HG02852 (cell line): ENCODE measurements at regions not wholly inside any gene's neighbourhood (a gene's known extent, or its start where the extent isn't known, plus 50 kb on each side); places are given as distances from the start of the nearest gene placed in this dataset.

Source experiments
- ATAC-seq: cut with Tn5 transposase; IDR thresholded peaks from one replicate; pipeline ENCODE4 v1.9.1; 2021; ENCODE audit warnings: mild to moderate bottlenecking, moderate library complexity; ENCODE audit not compliant: unreplicated experiment

DNA sequence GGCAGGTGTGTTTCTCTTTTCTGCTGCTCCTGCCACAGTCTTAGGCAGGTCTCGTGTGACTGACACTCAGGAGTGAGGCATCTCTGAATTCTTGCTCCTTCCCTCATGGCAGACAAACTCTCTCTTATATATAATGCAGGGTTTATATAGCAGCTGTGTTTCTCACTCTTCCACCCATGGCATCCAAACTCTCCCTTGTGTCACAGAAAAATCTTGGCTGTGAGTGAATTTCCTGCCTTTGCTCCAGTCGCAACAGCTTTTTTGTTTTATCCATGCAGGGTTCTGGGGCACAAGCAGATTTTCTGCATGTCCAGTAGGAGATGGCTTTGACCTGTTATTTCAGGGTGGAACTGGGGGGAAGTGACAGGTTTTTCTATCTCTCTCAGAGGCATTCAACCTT lies 1275.5 kb downstream of the ADGRL3 start:
- no peak for ATAC-seq

DNA sequence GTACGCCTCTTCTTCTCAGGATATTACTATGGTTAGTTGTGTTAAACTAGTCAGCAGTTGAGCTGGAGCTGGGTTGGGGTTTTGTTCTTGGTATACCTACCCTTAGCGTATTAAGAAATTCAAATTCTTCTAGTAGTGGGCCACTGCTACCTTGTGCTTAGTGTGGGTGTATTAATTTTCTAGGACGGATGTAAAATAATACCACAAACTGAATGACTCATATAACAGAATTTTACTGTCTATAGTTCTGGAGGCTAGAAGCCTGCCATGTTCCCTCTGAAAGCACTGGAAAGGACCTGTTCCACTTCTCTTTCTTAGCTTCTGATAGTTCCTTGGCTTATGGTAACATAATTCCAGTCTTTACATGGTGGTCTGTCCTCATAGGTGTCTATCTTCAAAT lies 1274.7 kb downstream of the ADGRL3 start:
- no peak for ATAC-seq

DNA sequence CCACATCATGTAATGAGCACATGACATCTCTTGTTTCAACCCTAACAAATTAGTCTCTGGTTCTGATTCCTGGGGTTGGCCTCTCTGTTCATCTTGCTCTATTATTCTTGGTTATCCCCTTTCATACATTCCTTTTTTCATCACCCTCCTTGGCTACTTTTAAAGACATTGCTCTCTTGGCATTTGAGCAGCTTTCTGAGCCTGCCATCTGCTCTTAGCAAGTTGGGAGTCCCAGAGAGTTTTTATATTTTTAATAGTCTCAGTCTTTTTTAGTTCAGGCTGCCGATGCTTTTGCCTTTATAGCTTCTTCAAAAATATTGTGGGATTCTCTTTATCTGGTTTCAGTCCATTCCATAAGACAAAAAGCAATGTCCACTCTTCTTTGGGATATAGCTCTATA lies 1270.9 kb downstream of the ADGRL3 start:
- ATAC-seq, result no peak

DNA sequence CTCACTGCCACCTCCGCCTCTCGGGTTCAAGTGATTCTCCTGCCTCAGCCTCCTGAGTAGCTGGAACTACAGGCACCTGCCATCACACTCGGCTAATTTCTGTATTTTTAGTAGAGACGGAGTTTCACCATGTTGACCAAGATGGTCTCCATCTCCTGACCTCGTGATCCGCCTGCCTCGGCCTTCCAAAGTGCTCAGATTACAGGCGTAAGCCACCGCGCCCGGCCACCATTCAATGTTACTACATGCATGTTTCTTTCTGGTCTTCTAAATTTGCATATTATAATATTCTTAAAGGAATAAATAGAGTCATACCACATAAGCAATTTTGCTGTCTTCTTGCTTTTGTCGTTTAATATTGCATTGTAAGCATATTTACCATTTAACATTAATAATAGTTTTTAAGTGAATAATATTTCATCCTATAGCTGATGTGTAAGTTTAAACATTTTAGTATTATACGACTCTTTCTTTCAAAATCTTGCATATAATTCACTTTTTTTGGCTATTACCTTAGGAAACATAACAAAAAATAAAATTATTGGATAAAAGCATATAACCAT lies 1270.4 kb downstream of the ADGRL3 start:
- ATAC-seq, result no peak

DNA sequence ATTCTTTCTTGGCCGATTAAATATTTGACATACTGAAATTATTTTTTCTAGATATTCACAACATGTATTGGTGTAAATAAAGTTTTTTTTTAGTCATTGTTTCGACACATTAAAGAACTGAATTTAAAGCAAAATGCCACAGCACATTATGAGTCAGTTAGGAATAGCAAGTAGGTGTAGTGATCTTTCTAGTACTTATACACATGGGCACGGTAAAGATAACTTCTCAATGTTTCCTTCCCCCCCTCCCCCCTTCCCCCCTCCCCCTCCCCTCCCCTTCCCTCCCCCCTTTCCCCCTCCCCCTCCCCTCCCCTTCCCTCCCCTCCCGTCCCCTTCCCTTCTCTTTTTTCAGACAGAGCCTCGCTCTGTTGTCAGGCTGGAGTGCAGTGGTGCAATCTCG lies 1269.9 kb downstream of the ADGRL3 start:
- ATAC-seq, result no peak

DNA sequence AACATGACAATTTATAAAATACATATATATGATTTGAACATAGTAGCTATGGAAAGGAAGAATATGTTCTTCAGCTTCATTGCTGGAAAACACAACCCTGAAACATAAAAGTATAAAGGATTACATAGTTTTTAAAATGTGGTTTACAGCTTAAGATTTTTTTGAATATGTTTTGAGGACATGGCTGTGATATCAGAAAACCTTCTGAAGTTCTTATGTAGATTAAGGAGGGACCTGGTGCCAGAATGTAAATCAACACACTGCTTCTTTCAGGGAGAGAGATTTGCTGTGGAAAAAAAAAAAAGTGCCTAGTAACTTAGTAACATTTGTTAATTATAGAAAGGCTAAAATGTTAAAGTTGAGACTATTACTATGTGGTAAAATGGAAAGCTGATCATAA lies 1261.8 kb downstream of the ADGRL3 start:
- ATAC-seq, result no peak

DNA sequence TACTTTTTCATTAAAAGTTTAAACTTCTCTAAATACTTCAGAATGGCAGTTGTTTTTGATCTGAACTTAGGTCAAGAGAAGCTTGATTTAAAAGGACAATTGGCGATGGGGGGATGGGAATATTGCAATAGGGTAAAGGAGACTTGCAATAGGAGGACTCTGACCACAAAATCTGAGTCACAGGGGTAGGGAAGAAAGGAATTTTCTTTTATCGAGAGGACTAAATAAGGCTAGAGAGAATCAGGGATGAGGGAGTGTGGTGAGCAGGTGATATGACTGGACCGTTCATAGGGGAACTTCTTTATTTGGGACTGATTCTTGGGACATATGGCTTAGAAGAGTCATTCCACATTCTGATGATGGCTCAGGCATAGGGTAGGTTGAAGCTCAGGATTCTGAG lies 1260.2 kb downstream of the ADGRL3 start:
- no peak for ATAC-seq

DNA sequence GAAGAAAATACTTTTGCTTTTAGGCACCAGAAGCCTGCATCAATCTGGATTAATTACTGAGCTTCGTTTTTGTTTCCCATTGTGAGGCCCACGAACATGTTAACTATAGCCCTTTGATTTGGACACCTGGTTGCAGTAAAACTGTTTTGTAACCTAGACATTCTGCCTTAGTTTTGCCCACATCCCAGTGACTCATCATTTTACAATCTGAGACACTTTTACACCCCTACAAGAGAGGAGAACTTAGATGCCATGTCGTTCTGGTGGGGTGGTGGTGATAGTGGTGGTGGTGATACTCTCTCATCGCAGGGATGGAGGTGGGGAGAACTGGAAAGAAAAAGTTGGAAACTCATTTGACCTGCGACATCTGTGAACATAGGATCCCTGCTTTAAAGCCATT lies 1257.2 kb downstream of the ADGRL3 start:
- no peak for ATAC-seq

DNA sequence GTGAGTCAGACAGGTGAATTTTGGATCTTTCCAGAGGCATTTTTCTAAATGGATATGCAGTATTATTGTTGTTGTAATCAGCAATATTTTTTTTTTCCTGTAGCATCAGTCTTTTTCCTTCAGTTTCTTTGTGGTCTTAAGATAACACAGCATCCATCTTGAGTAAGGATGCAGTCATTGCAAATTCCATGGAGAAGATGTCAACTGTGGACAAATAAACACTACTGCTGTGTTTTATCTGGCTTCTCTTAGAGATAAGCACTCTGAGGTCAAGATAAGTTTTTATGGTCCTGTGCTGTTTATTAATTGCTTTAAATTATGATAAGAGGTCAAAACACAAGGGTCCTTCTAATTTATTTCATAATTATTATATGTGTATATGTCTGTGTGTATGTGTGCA lies 1255.7 kb downstream of the ADGRL3 start:
- no peak for ATAC-seq

DNA sequence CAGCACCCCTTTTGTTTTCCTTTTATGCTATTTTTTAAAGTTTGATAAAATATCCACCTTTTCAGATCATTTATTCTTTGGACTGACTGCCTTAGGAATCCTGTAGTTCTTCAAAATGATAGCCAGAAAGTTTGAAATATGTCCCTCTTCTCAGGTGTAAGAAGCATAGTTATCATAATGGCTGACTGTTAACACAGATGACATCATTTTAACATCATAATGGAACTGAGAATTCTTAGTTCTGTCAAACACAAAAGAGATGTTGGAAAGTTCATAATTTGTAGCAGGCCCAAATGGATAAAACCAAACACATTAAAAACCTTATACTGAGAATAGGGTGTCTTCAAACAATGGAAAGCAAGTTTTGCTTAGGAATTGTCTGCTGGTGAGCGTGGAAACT lies 1254.4 kb downstream of the ADGRL3 start:
- no peak for ATAC-seq

DNA sequence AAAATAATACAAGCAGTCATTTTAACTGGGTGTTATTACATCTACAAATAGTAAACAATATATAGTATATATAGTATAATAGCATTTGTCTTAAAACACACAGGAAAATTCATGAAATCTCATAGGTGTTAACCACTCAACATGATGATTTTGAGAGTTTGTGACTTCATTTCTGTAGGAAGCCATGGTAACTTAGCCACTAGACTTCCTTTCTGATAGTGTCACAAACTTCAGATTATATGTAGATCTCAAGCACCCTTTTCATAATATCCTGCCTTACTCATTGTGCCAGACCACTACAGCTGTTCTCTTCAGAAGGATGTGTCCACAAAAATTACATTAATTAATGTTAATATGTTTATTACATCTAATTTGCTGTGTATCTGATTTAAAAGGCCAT lies 1250.6 kb downstream of the ADGRL3 start:
- ATAC-seq, result no peak

DNA sequence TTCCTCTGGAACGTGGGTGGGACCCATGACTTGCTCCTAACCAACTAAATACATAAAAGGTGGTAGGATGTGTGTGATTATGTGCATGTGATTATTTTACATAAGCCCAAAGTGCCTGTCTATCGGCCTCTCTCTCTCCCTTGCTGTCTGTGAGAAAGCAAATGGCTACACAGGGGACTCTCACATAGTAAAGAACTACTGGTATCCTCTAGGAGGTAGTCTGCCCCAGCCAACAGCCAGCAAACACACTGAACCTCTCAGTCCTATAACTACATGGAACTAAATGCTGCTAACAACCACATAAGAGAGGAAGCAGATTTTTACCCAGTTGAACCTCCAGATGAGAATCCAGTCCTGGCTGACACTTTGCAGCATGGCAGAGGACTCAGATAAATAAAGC lies 1249.4 kb downstream of the ADGRL3 start:
- ATAC-seq, result no peak

DNA sequence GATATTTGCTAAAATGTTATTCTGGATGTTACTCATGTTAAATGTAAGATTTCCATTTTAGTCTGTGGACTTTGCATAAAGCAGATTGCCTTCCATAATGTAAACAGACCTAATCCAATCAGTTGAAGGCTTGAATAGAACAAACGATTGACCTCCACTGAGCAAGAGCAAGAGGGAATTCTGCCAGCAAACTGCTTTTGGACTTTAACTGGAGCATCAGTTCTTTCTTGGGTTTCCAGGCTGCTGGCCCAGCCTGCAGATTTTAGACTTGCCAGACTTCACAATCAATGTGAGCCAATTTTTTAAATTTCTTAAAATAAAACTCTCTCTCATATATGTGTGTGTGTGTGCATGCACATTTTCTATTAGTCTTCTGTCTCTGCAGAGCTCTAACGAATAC lies 1248.8 kb downstream of the ADGRL3 start:
- no peak for ATAC-seq

DNA sequence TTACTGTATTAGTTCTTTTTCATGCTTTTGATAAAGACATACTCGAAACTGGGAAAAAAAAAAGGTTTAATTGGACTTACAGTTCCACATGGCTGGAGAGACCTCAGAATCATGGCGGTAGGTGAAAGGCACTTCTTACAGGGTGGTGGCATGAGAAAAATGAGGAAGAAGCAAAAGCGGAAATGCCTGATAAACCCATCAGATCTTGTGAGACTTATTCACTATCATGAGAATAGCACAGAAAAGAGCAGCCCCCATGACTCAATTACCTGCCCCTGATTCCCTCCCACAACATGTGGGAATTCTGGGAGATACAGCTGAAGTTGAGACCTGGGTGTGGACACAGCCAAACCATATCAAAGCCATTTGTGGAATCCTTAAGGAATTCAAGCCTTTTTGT lies 1238.9 kb downstream of the ADGRL3 start:
- ATAC-seq, result no peak

DNA sequence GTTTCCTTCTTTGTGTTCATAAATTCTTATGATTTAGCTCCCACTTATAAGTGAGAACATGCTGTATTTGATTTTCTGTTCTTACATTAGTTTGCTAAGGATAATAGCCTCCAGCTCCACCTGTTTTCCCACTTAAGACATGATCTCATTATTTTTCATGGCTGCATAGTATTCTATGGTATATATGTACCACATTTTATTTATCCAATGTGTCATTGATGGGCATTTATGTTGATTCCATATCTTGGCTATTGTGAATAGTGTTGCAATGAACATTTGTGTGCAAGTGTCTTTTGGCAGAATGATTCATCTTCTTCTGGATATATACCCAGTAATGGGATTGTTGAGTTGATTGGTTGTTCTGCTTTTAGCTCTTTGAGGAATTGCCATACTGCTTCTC lies 1234.8 kb downstream of the ADGRL3 start:
- ATAC-seq, result no peak

DNA sequence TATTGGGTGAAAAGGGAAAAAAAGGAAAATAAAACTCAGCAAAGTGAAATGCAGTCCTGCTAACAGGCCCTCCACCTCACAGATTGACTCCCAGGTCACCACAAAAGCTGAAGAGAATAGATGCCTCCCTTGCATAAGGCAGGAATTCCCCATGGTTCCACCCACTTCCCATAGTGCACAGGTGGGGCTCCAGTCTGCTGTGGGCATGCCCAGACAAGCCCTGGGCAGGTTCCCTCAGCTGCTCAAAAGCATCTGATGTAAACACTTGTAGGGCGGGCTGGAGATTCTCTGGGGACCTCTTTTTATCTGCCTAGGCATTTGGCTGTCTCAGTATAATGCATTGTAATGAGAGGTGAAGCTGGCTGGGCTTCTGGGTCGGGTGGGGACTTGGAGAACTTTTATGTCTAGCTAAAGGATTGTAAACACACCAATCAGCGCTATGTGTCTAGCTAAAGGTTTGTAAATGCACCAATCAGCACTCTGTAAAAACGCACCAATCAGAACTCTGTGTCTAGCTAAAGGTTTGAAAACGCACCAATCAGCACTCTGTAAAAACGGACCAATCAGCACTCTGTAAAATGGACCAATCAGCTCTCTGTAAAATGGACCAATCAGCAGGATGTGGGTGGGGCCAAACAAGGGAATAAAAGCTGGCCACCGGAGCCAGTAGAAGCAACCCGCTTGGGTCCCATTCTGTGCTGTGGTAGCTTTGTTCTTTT lies 1231.5 kb downstream of the ADGRL3 start:
- peak; percentile 64 for ATAC-seq

DNA sequence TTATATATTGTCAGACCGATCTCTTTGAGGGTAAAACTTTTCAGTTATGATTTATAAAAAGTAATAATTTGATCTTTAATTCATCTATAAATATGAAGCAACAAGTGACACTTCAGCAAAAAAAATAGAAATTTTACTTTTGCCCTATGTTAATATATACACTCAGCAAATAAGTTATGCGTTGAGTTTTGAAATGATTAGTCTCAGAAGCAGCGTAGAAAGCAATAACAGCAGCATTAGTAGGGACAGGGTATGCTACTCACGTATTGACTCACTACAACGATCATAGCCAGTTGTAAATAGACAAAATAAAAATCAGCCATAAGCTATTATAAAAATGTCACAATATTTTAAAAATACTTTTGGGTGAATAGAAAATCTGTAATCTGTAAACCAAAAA lies 1229.2 kb downstream of the ADGRL3 start:
- ATAC-seq, result no peak

DNA sequence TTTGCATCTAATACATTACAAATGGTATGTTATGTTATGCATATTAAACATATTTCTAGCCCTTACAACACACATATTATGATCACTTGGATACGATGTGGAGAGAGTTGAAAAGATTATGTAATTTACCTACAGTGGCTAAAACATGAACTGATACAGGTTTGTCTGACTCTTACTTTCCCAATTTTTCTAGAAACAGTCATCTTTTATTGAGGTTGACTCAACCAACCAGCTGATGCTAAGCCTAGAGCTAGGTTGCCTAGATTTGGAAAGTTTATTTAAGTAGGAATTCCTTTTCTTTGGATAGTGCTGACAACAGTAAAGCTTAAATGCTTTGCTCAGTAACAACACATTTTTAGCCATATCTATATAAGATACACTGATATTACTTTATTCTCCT lies 1215.1 kb downstream of the ADGRL3 start:
- no peak for ATAC-seq

DNA sequence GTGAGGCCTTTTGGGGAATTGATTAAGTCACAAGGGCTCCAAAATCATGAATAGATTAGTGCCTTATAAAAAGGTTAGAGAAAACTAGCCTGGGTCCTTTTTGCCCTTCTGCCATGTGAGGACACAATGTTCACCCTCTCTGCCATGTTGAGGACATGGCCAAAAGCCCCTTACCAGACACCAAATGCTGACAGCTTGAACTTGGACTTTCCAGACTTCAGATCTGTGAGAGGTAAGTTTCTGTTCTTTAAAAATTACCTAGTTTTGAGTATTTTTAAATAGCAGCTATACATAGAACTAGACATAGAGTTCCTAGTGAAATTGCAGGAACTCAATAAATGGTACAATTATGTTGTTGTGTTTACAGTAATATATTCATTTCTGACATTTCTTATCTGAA lies 1214.4 kb downstream of the ADGRL3 start:
- ATAC-seq, result no peak

DNA sequence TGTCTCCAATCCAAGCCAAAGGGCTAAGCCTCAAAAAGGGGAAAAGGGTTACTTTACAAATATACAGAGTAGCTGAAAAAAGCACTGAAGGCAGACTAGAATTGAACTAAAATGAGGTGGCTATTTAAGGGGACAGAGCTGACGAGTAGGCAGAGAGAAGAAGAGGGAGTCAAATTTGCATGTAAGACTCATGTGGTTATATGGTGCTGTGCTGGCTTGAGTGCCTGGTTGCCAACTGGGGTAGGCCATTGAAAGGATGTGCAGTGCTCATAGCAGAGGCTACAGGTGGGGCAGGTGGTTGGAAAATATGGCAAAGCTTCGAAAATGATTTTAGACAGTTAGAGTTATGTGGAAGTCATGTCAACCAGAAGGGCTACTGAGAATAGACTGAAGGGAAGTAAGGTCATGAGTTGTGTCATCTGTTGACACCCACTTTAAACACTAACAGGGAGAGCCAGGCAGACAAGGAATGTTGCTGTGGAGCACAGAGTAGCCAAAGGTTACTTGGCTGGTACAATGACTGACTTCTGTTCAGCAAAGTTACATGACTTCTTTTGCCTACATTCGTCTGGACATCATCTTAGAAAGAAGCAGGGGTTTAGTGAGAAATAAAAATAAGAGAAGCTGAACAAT lies 1210.4 kb downstream of the ADGRL3 start:
- ATAC-seq, result no peak

DNA sequence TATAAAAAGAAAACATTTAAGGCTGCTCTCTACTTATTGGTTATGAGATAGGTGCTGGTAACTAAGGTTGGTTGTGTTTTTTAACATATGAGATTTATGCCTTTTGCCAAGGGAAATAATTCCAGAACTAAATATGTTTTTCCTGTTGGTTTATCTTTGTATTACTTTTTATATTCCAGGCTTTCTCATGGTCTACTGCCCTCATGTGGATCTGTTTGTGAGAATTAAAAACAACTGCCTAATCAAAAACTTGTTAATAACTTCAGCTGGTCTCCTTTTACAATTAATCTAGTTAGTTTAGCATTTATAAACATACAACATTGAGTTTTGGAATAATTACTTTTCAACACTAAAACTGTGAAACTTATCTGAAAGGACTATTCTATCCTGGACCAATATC lies 1208.3 kb downstream of the ADGRL3 start:
- no peak for ATAC-seq

DNA sequence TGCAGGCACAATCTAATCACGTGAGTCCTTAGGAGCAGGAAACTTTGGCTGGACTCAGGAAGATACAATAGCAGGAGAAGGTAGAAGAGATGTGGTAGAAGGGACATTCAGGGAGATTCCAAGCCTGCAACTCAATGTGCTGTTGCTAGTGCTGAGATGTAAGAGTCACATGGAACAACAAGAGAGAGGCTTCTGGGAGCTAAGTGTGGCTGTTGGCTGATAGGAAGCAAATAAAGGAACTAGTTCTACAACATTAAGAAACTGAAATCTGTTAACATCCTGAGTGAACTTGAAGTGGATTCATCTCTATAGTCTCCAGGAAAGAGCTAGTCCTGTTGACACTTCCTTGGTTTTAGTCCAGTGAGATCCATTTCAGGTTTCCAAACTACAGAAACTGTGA lies 1207.4 kb downstream of the ADGRL3 start:
- no peak for ATAC-seq
